ENCODE measurements at regions not wholly inside any gene's neighbourhood (a gene's known extent, or its start where the extent isn't known, plus 50 kb on each side); places are given as distances from the start of the nearest gene placed in this dataset.

GRCh38 chr5:54722846-54723433 lies 205.4 kb downstream of the SNX18 start:
- in situ Hi-C loops (cut with HindIII; ENCODE audit: low sequenced_read_pairs), result no loop called here

- in situ Hi-C loops (cut with HindIII; ENCODE audit: low sequenced_read_pairs), result no loop called here
Observed at GRCh38 chr5:54721951-54722654, 204.5 kb downstream of the SNX18 start.

GRCh38 chr5:54721116-54721515 lies 203.6 kb downstream of the SNX18 start:
- in situ Hi-C loops (cut with HindIII; ENCODE audit: low sequenced_read_pairs), result no loop called here

- in situ Hi-C loops (cut with HindIII; ENCODE audit: low sequenced_read_pairs), result no loop called here
Observed at GRCh38 chr5:54720341-54720740, 202.8 kb downstream of the SNX18 start.

- in situ Hi-C loops (cut with HindIII; ENCODE audit: low sequenced_read_pairs), result no loop called here
Observed at GRCh38 chr5:54719384-54720283, 202.1 kb downstream of the SNX18 start.

- in situ Hi-C loops (cut with HindIII; ENCODE audit: low sequenced_read_pairs), result no loop called here
Observed at GRCh38 chr5:54718656-54719055, 201.1 kb downstream of the SNX18 start.

- in situ Hi-C loops (cut with HindIII; ENCODE audit: low sequenced_read_pairs), result no loop called here
Observed at GRCh38 chr5:54717870-54718269, 200.3 kb downstream of the SNX18 start.

- in situ Hi-C loops (cut with HindIII; ENCODE audit: low sequenced_read_pairs), result no loop called here
Observed at GRCh38 chr5:54717459-54717858, 199.9 kb downstream of the SNX18 start.

- in situ Hi-C loops (cut with HindIII; ENCODE audit: low sequenced_read_pairs), result no loop called here
Observed at GRCh38 chr5:54713923-54714581, 196.5 kb downstream of the SNX18 start.

GRCh38 chr5:54709096-54709495 lies 191.5 kb downstream of the SNX18 start:
- in situ Hi-C loops (cut with HindIII; ENCODE audit: low sequenced_read_pairs), result no loop called here

- in situ Hi-C loops (cut with HindIII; ENCODE audit: low sequenced_read_pairs), result no loop called here
Observed at GRCh38 chr5:54707841-54708240, 190.3 kb downstream of the SNX18 start.

GRCh38 chr5:54705994-54706653 lies 188.6 kb downstream of the SNX18 start:
- in situ Hi-C loops (cut with HindIII; ENCODE audit: low sequenced_read_pairs), result no loop called here

GRCh38 chr5:54704825-54705224 lies 187.3 kb downstream of the SNX18 start:
- in situ Hi-C loops (cut with HindIII; ENCODE audit: low sequenced_read_pairs), result no loop called here

- in situ Hi-C loops (cut with HindIII; ENCODE audit: low sequenced_read_pairs), result no loop called here
Observed at GRCh38 chr5:54704333-54704732, 186.8 kb downstream of the SNX18 start.

GRCh38 chr5:54703565-54704255 lies 186.2 kb downstream of the SNX18 start:
- in situ Hi-C loops (cut with HindIII; ENCODE audit: low sequenced_read_pairs), result no loop called here

- in situ Hi-C loops (cut with HindIII; ENCODE audit: low sequenced_read_pairs), result no loop called here
Observed at GRCh38 chr5:54703133-54703532, 185.6 kb downstream of the SNX18 start.

GRCh38 chr5:54702470-54702869 lies 184.9 kb downstream of the SNX18 start:
- in situ Hi-C loops (cut with HindIII; ENCODE audit: low sequenced_read_pairs), result no loop called here

GRCh38 chr5:54700986-54701578 lies 183.5 kb downstream of the SNX18 start:
- in situ Hi-C loops (cut with HindIII; ENCODE audit: low sequenced_read_pairs), result no loop called here

GRCh38 chr5:54696931-54697330 lies 179.4 kb downstream of the SNX18 start:
- in situ Hi-C loops (cut with HindIII; ENCODE audit: low sequenced_read_pairs), result no loop called here

GRCh38 chr5:54696346-54696745 lies 178.8 kb downstream of the SNX18 start:
- in situ Hi-C loops (cut with HindIII; ENCODE audit: low sequenced_read_pairs), result no loop called here
